Omental fat pad (tissue), 3 donors: ENCODE measurements at regions not wholly inside any gene's neighbourhood (a gene's known extent, or its start where the extent isn't known, plus 50 kb on each side); places are given as distances from the start of the nearest gene placed in this dataset.

ENCODE experiments used
- ATAC-seq: fragments of 150-250 bp; one replicate; pipeline ENCODE4 v1.9.1; 2016; ENCODE audit warnings: mild to moderate bottlenecking, moderate library complexity; ENCODE audit not compliant: low FRiP score
- DNase-seq: peaks from one replicate; pipeline ENCODE4 v3.0.0-alpha.2; 2019; ENCODE audit warnings: low spot score
- CTCF ChIP-seq, 3 donors: fragments of 450-650 bp; IDR thresholded peaks; one replicate each; pipeline ENCODE4 v1.5.1; 2016 to 2017; ENCODE audit warnings: antibody characterized with exemption in 3 of 3, mild to moderate bottlenecking in 3 of 3, moderate library complexity in 2 of 3

GRCh38 chr5:158017469-158017868, 158.5 kb upstream of the CLINT1 start:
- no peak for DNase-seq
- no peak for ATAC-seq
- no peak for TF ChIP-seq CTCF (IDR thresholded peaks at IDR 0.05)

- no peak for TF ChIP-seq CTCF (IDR thresholded peaks at IDR 0.05)
- no peak for ATAC-seq
Observed at GRCh38 chr5:158014372-158014771, 155.4 kb upstream of the CLINT1 start.

GRCh38 chr5:158013939-158014338, 155.0 kb upstream of the CLINT1 start:
- DNase-seq (no peak), ATAC-seq (peak; percentile 71)
- no peak for TF ChIP-seq CTCF (IDR thresholded peaks at IDR 0.05)

More at GRCh38 chr5:158014372-158014771, 155.4 kb upstream of the CLINT1 start:
- no peak for DNase-seq

GRCh38 chr5:158013303-158013702, 154.4 kb upstream of the CLINT1 start:
- DNase-seq (no peak), ATAC-seq (no peak)
- TF ChIP-seq CTCF (IDR thresholded peaks at IDR 0.05) = no peak

GRCh38 chr5:158011422-158011821, 152.5 kb upstream of the CLINT1 start:
- ATAC-seq (no peak), DNase-seq (no peak)
- TF ChIP-seq CTCF (IDR thresholded peaks at IDR 0.05) = no peak

GRCh38 chr5:158010831-158011230, 151.9 kb upstream of the CLINT1 start:
- no peak for ATAC-seq
- no peak for TF ChIP-seq CTCF (IDR thresholded peaks at IDR 0.05)
- DNase-seq = no peak

- TF ChIP-seq CTCF (IDR thresholded peaks at IDR 0.05) = no peak
- ATAC-seq (no peak), DNase-seq (no peak)
Observed at GRCh38 chr5:158007336-158007735, 148.4 kb upstream of the CLINT1 start.
